ENCODE measurements at regions not wholly inside any gene's neighbourhood (a gene's known extent, or its start where the extent isn't known, plus 50 kb on each side); places are given as distances from the start of the nearest gene placed in this dataset.

DNA sequence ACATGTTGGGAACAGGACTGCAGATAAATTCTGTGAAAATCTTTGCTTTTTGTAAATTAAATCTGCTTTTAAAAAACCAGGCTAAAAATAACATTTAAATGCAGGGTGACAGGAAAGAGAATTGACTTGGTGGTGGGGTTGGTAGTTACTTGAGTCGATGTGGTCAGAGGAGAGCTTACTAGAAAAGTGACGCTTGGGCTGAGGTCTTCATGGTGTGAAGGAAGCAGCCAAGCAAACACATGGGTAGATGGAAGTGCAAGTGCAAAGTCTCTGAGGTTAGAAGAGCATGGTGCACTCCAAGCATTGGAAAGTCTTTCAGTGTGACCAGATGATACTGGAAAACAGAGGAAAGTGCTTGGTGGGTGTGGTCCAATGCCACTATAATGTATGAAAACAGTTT lies 86.4 kb upstream of the THBS1 start:
- peaks cover 11 to 30% of the 10 kb centered on the region in 2 donors for H3K27me3 Mint-ChIP-seq
- ATAC-seq (replicated peaks): peak; percentile 62
- no peak overlapping the region for H3K27ac Mint-ChIP-seq
- peaks cover 9 to 20% of the 10 kb centered on the region in 2 donors for H3K4me1 Mint-ChIP-seq (ENCODE audit: low read depth in 2 of 2)
- DNase-seq: no peak
- no peaks in the 10 kb centered on the region for H3K9me3 Mint-ChIP-seq
- H3K4me3 Mint-ChIP-seq: no peak overlapping the region
- H3K36me3 Mint-ChIP-seq (ENCODE audit: insufficient read depth): no peaks in the 10 kb centered on the region

DNA sequence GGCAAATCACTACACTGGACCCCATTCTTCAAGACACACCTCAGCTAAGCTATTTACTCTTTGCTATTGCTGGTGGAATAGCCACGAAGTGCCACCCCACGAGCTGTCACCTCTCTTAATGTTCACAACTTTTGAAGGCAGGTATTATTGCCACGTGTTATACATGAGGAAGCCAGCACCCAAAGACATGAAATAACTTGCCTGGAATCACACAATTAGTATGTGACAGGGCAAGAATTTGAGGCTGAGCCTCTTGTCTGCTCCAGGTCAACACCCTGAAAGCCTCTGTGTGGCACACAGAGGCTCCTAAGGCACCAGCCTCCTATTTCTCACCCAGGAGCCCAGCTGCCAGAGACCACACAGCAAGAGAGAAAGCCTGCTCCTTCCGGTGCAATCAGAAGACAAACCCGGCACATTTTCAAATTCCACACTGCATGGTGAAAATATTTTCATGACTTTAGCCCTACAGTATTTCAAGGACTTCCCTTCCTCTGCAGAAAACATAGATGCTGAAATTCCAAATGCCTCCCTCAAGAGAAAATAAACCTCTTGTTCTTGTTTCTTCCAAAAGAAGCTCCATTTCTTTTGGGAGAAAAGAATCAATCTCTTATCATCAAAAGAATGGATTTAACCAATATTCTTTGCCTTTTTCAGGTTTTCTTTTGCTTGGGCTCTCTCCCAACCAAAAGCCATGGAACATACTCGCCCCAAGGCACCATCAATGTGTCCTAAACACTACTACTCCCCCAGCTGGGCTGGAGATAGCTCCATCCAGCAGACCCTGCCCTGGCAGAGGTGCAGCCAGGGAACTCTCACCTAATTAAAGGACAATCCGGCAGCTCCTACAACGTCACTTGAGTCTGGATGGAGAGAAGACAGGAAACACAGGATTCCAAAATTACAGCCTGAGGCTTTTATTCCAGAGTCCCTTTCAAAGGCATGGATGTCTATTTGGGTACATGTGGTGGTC lies 84.7 kb upstream of the THBS1 start:
- Mint-ChIP-seq H3K27ac (no peak overlapping the region), H3K9me3 (no peaks in the 10 kb centered on the region), H3K36me3 (ENCODE audit: insufficient read depth) (no peaks in the 10 kb centered on the region), H3K4me3 (no peak overlapping the region), H3K4me1 (ENCODE audit: low read depth in 2 of 2) (peaks cover 9 to 20% of the 10 kb centered on the region in 2 donors), H3K27me3 (peaks cover 5 to 30% of the 10 kb centered on the region in 2 donors)
- ATAC-seq (replicated peaks) (no peak), DNase-seq (no peak)

DNA sequence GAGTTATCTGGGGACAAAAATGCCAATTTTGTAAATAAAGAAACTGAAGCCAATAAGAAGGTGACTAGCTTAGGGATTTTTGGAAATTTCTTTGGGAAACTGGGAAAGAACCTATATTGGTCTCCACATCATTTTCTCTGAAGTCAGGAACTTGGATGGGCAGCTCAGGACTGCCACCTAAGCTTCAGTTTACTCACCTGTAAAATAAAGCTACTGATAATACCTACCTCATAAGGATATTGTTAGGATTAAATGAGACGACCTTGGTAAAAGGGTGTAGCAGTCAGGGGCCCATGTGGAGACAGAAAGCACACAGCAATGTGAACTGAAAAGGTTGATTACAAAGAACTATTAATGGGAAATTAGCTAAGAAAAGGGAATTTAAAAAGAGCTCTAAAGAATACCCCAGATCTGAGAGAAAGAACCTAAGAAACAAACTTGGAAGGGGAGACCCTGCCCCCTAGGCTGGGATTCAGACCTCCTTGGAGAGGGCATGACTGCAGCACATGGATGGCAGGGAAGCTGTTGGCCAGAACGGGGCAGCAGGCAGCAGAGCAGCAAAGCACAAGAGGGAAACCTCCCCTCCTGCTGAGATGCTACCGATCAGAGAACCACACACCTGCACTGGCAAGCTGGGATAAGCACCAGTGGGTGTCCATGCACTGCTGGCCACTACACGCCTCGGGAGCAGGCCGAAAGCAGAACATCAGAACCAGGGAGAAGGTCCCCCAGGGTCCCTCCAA lies 83.7 kb upstream of the THBS1 start:
- no peak for ATAC-seq (replicated peaks)
- H3K27ac Mint-ChIP-seq: no peak overlapping the region

DNA sequence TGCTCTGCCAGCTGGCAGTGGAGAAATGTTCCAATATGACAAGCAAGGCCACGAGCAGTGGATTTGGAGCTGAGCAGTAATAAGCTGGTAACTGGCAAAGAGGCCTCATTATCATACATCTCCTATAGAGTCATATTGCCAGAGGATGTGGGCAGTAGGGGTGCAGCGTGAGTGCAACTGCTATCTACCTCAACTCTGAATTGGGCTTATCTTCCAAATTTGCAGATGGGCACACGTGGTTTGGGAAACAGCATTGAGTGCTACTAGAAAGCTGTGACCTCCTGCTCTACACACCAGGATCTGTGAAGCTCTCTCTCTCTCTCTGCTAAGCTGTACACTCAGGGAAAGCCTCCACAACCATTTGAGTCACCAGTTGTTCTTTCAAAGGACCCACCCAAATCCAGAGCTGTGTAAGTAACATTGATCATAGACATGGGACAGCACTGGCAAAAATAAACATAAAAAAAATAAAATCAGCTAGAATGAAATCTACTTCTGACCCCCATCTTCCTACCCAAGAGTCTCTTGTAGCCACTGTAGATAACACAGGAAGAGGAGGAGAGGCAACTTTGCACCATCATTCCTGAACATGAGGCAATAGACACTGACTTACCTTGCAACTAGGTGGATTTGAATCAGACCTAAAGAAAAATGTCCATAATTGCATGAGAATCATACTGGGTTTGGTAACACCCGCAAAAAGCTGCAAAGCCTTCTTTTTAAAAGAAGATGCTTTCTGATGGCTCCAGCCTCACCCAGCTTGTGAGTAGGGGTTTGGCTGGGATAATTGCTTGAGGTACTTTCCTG lies 82.9 kb upstream of the THBS1 start:
- H3K27me3 Mint-ChIP-seq: peaks cover 5 to 20% of the 10 kb centered on the region in 2 donors
- no peak overlapping the region for H3K27ac Mint-ChIP-seq
- H3K4me3 Mint-ChIP-seq: no peak overlapping the region
- no peaks in the 10 kb centered on the region for H3K36me3 Mint-ChIP-seq (ENCODE audit: insufficient read depth)
- no peak for DNase-seq
- H3K9me3 Mint-ChIP-seq: no peaks in the 10 kb centered on the region
- peaks cover 9 to 22% of the 10 kb centered on the region in 2 donors for H3K4me1 Mint-ChIP-seq (ENCODE audit: low read depth in 2 of 2)
- peak; percentile 59 for ATAC-seq (replicated peaks)

More for the DNA sequence above, 83.7 kb upstream of the THBS1 start:
- H3K4me1 Mint-ChIP-seq (ENCODE audit: low read depth in 2 of 2): peaks cover 9 to 22% of the 10 kb centered on the region in 2 donors
- H3K36me3 Mint-ChIP-seq (ENCODE audit: insufficient read depth): no peaks in the 10 kb centered on the region
- peaks cover 5 to 28% of the 10 kb centered on the region in 2 donors for H3K27me3 Mint-ChIP-seq
- no peak overlapping the region for H3K4me3 Mint-ChIP-seq
- no peaks in the 10 kb centered on the region for H3K9me3 Mint-ChIP-seq
- DNase-seq: no peak

GRCh38 chr15:39498629-39499028 lies 82.2 kb upstream of the THBS1 start:
- Mint-ChIP-seq H3K27ac (no peak overlapping the region), H3K27me3 (peaks cover 5 to 19% of the 10 kb centered on the region in 2 donors), H3K36me3 (ENCODE audit: insufficient read depth) (no peaks in the 10 kb centered on the region), H3K4me1 (ENCODE audit: low read depth in 2 of 2) (peaks cover 9 to 22% of the 10 kb centered on the region in 2 donors), H3K4me3 (no peak overlapping the region), H3K9me3 (no peaks in the 10 kb centered on the region)
- ATAC-seq (replicated peaks): no peak
- DNase-seq: no peak

GRCh38 chr15:39499042-39499441 lies 81.8 kb upstream of the THBS1 start:
- H3K27me3 Mint-ChIP-seq: peaks cover 5 to 19% of the 10 kb centered on the region in 2 donors
- no peak for DNase-seq
- no peaks in the 10 kb centered on the region for H3K36me3 Mint-ChIP-seq (ENCODE audit: insufficient read depth)
- H3K4me1 Mint-ChIP-seq (ENCODE audit: low read depth in 2 of 2): peaks cover 9 to 22% of the 10 kb centered on the region in 2 donors
- H3K9me3 Mint-ChIP-seq: no peaks in the 10 kb centered on the region
- no peak overlapping the region for H3K27ac Mint-ChIP-seq
- H3K4me3 Mint-ChIP-seq: no peak overlapping the region
- ATAC-seq (replicated peaks): no peak

GRCh38 chr15:39499681-39500080 lies 81.2 kb upstream of the THBS1 start:
- H3K4me1 Mint-ChIP-seq (ENCODE audit: low read depth in 2 of 2): peaks cover 5 to 20% of the 10 kb centered on the region in 2 donors
- H3K27me3 Mint-ChIP-seq: peaks cover 5 to 19% of the 10 kb centered on the region in 2 donors
- no peaks in the 10 kb centered on the region for H3K36me3 Mint-ChIP-seq (ENCODE audit: insufficient read depth)
- no peak overlapping the region for H3K27ac Mint-ChIP-seq
- DNase-seq: no peak
- no peaks in the 10 kb centered on the region for H3K9me3 Mint-ChIP-seq
- H3K4me3 Mint-ChIP-seq: no peak overlapping the region
- ATAC-seq (replicated peaks): no peak

DNA sequence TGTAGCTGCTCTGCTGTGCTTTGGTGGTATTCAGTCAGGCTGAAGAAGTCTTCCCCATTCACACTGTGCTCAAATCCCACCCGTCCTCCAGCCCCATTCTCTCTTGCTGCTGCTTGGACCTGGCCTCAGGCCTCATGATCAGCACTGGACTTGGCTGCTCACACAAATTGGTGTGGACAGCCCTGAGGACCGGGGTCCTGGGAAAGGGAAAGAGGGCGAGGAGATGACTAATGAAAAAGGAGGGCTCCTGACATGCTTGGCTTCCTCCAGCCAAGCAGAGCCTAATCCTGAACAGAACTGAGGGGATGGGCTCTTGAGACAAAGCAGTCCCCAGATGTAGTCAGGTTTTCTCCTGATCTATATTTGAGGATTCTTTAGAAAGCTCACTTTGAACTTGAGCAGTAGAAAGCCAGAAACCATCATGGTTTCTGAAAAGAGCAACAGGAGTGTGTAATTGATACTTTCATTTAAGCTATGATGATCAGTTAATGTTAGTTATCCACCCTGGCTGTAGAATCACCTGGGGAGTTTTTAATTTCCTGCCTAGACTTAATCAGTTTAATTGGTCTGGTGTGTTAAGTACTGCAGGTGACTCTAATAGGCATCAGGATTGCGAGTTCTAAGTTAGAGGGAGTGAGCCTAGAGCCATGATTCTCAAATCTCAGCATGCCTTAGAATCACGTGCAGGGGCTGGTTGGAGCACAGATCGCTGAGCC lies 79.4 kb upstream of the THBS1 start:
- Mint-ChIP-seq H3K9me3 (no peaks in the 10 kb centered on the region), H3K4me1 (ENCODE audit: low read depth in 2 of 2) (peaks cover 5 to 12% of the 10 kb centered on the region in 2 donors), H3K27me3 (peaks cover 5 to 11% of the 10 kb centered on the region in 2 donors), H3K36me3 (ENCODE audit: insufficient read depth) (no peaks in the 10 kb centered on the region), H3K4me3 (no peak overlapping the region), H3K27ac (no peak overlapping the region)
- no peak for ATAC-seq (replicated peaks)
- DNase-seq: no peak

GRCh38 chr15:39502082-39502447 lies 78.8 kb upstream of the THBS1 start:
- no peak for DNase-seq
- no peak for ATAC-seq (replicated peaks)
- Mint-ChIP-seq H3K27ac (no peak overlapping the region), H3K9me3 (no peaks in the 10 kb centered on the region), H3K36me3 (ENCODE audit: insufficient read depth) (no peaks in the 10 kb centered on the region), H3K27me3 (peaks cover 6 to 9% of the 10 kb centered on the region in 2 donors), H3K4me1 (ENCODE audit: low read depth in 2 of 2) (peaks cover 5 to 12% of the 10 kb centered on the region in 2 donors), H3K4me3 (no peak overlapping the region)

GRCh38 chr15:39502611-39503195 lies 78.2 kb upstream of the THBS1 start:
- H3K9me3 Mint-ChIP-seq: no peaks in the 10 kb centered on the region
- no peaks in the 10 kb centered on the region for H3K36me3 Mint-ChIP-seq (ENCODE audit: insufficient read depth)
- H3K4me3 Mint-ChIP-seq: no peak overlapping the region
- peaks cover 5 to 7% of the 10 kb centered on the region in 2 donors for H3K4me1 Mint-ChIP-seq (ENCODE audit: low read depth in 2 of 2)
- DNase-seq (no peak), ATAC-seq (replicated peaks) (no peak)
- no peak overlapping the region for H3K27ac Mint-ChIP-seq
- H3K27me3 Mint-ChIP-seq: peaks cover 8 to 10% of the 10 kb centered on the region in 2 donors

GRCh38 chr15:39503526-39503925 lies 77.4 kb upstream of the THBS1 start:
- Mint-ChIP-seq H3K27ac (no peak overlapping the region), H3K9me3 (no peaks in the 10 kb centered on the region), H3K4me1 (ENCODE audit: low read depth in 2 of 2) (peaks cover 0 to 2% of the 10 kb centered on the region in 2 donors), H3K36me3 (ENCODE audit: insufficient read depth) (no peaks in the 10 kb centered on the region), H3K4me3 (no peak overlapping the region), H3K27me3 (peaks cover 12 to 19% of the 10 kb centered on the region in 2 donors)
- DNase-seq: no peak
- ATAC-seq (replicated peaks): no peak

DNA sequence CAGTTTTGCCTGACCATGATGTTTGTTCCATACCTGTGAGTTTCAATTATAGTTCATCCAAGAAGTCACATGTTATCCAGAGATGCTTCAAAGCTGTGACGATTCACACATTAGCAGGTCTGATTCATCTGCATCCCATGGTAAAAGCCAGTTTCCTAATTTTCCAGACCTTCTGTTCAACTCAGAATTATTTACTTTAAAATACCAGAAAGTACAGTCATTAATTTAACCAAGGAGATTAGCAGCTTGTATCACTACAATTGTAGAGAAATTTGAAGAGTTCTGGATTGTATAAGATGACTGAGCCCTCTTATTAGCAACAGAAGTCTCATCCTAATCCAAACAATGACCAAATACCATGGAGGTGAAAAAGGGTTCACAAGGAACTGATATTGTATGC lies 76.1 kb upstream of the THBS1 start:
- DNase-seq (no peak), ATAC-seq (replicated peaks) (no peak)
- no peak overlapping the region for H3K27ac Mint-ChIP-seq
- peaks cover 16 to 24% of the 10 kb centered on the region in 2 donors for H3K27me3 Mint-ChIP-seq
- H3K36me3 Mint-ChIP-seq (ENCODE audit: insufficient read depth): no peaks in the 10 kb centered on the region
- no peaks in the 10 kb centered on the region for H3K9me3 Mint-ChIP-seq
- H3K4me1 Mint-ChIP-seq (ENCODE audit: low read depth in 2 of 2): peaks cover 0 to 2% of the 10 kb centered on the region in 2 donors
- no peak overlapping the region for H3K4me3 Mint-ChIP-seq
